ENCODE measurements at regions not wholly inside any gene's neighbourhood (a gene's known extent, or its start where the extent isn't known, plus 50 kb on each side); places are given as distances from the start of the nearest gene placed in this dataset.

DNA sequence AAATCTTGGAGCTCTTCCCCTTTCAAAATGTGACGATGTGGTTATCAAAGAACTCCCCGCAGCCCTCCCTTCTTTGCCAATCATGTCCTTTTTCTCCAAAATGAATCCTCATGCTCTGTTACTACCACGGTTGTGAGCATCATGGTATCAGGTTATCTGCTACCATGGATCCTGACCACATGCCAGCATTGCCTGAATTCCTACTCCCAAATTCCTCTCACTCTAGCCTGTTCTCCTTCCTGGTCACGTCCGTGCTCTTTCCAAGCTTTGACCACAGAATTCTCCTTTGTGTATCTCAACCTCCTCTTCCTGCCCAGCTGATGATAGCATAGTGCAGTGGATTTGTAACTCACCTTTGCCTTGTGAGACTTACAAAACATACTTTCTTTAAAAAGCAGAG, 59.5 kb upstream of the FBXL7 start:
- H4K8ac ChIP-seq (ENCODE audit: low read depth, low read length) = no peak overlapping the region
- no peak overlapping the region for H3K27ac ChIP-seq (ENCODE audit: low read depth, low read length)
- H3K79me1 ChIP-seq (ENCODE audit: low read length) = no peaks in the 10 kb centered on the region
- H2BK5ac ChIP-seq (ENCODE audit: low read depth, low read length, poor library complexity) = no peak overlapping the region
- no peak overlapping the region for H4K12ac ChIP-seq (ENCODE audit: low read depth, low read length)
- H3K9ac ChIP-seq (ENCODE audit: low read length) = no peak overlapping the region
- no peak overlapping the region for H2BK12ac ChIP-seq (ENCODE audit: low read length)
- H2AK5ac ChIP-seq (ENCODE audit: low read length) = no peak overlapping the region
- no peaks in the 10 kb centered on the region for H3K79me2 ChIP-seq (ENCODE audit: control insufficient read depth, insufficient read depth, low read length, poor library complexity)
- no peaks in the 10 kb centered on the region for H3K27me3 ChIP-seq (ENCODE audit: insufficient read depth, low read length)
- DNase-seq = peak in 1 of 2 donors; percentile 45
- H2BK120ac ChIP-seq (ENCODE audit: insufficient read depth, low read length, poor library complexity) = no peak overlapping the region
- no peak overlapping the region for H3K14ac ChIP-seq (ENCODE audit: low read length)
- H3K4me3 ChIP-seq (ENCODE audit: low read depth, low read length) = no peak overlapping the region
- WGBS (ENCODE audit: extremely low coverage, insufficient coverage, insufficient read length) = no CpG with 5 or more reads among the region's 5 CpGs
- H3K9me3 ChIP-seq (ENCODE audit: insufficient read depth, low read depth, low read length) = no peaks in the 10 kb centered on the region
- no peak overlapping the region for H3K23ac ChIP-seq (ENCODE audit: low read length)
- H4K91ac ChIP-seq (ENCODE audit: low read depth, low read length) = no peak overlapping the region
- no peak overlapping the region for H3K18ac ChIP-seq (ENCODE audit: low read length)
- H3K4me1 ChIP-seq (ENCODE audit: control insufficient read depth in 1 of 2, insufficient read depth in 2 of 2, low read length in 2 of 2) = no peaks in the 10 kb centered on the region
- no peak overlapping the region for H3K4me2 ChIP-seq (ENCODE audit: low read length)
- no peaks in the 10 kb centered on the region for H3K36me3 ChIP-seq (ENCODE audit: control insufficient read depth in 1 of 2, insufficient read depth in 2 of 2, low read length in 2 of 2)
- H3K4ac ChIP-seq (ENCODE audit: low read depth, low read length) = no peak overlapping the region
- H2AFZ ChIP-seq (ENCODE audit: insufficient read depth, low read length, poor library complexity) = no peak overlapping the region

DNA sequence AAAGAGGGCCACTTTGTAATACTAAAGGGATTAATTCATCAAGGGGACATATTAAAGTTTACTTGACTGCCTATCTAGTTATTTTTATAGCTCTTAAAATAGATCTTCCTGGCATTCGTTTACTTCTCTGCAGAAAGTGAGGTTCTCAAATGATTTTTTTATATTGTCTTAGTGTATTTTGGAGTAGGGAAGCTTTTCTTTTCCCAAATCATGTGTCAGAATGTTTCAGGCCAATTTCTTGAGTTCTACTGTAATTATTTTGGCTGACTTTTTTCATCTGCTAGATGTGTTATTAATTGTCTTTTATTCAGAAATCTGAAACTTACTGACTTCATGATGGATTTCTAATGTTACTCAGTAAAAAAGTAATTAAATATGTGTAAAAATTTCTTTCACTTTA, 60.2 kb upstream of the FBXL7 start:
- no CpG with 5 or more reads among the region's 1 CpG for WGBS (ENCODE audit: extremely low coverage, insufficient coverage, insufficient read length)
- H3K79me1 ChIP-seq (ENCODE audit: low read length) = no peaks in the 10 kb centered on the region
- no peaks in the 10 kb centered on the region for H3K4me1 ChIP-seq (ENCODE audit: control insufficient read depth in 1 of 2, insufficient read depth in 2 of 2, low read length in 2 of 2)
- H3K36me3 ChIP-seq (ENCODE audit: control insufficient read depth in 1 of 2, insufficient read depth in 2 of 2, low read length in 2 of 2) = no peaks in the 10 kb centered on the region
- H3K4me2 ChIP-seq (ENCODE audit: low read length) = no peak overlapping the region
- no peak overlapping the region for H3K23ac ChIP-seq (ENCODE audit: low read length)
- H3K4ac ChIP-seq (ENCODE audit: low read depth, low read length) = no peak overlapping the region
- H3K14ac ChIP-seq (ENCODE audit: low read length) = no peak overlapping the region
- no peaks in the 10 kb centered on the region for H3K27me3 ChIP-seq (ENCODE audit: insufficient read depth, low read length)
- H2BK12ac ChIP-seq (ENCODE audit: low read length) = no peak overlapping the region
- DNase-seq = no peak
- no peaks in the 10 kb centered on the region for H3K9me3 ChIP-seq (ENCODE audit: insufficient read depth, low read depth, low read length)
- no peak overlapping the region for H2BK5ac ChIP-seq (ENCODE audit: low read depth, low read length, poor library complexity)
- H3K79me2 ChIP-seq (ENCODE audit: control insufficient read depth, insufficient read depth, low read length, poor library complexity) = no peaks in the 10 kb centered on the region
- H4K8ac ChIP-seq (ENCODE audit: low read depth, low read length) = no peak overlapping the region
- H3K9ac ChIP-seq (ENCODE audit: low read length) = no peak overlapping the region
- no peak overlapping the region for H3K18ac ChIP-seq (ENCODE audit: low read length)
- H4K12ac ChIP-seq (ENCODE audit: low read depth, low read length) = no peak overlapping the region
- H2AFZ ChIP-seq (ENCODE audit: insufficient read depth, low read length, poor library complexity) = no peak overlapping the region
- no peak overlapping the region for H2BK120ac ChIP-seq (ENCODE audit: insufficient read depth, low read length, poor library complexity)
- no peak overlapping the region for H4K91ac ChIP-seq (ENCODE audit: low read depth, low read length)
- no peak overlapping the region for H2AK5ac ChIP-seq (ENCODE audit: low read length)
- H3K27ac ChIP-seq (ENCODE audit: low read depth, low read length) = no peak overlapping the region
- H3K4me3 ChIP-seq (ENCODE audit: low read depth, low read length) = no peak overlapping the region

DNA sequence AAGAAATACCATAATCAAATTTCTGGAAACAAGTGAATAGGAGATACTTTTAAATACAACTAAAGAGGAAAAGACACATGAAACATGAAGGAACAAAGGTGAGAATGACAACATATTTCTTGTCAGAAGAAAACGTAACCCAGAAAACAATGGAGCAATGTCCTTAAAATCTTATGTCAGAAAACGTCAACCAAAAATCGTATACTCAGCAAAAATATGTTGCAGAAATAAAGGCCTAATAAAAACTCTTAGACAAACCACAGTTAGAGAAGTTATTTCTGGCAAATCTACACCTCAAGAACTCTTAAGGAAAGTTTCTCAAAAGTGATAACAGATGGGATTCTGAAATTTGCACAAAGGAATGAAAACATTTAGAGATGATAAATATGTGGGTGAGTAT, 66.3 kb upstream of the FBXL7 start:
- Histone ChIP-seq H3K14ac (ENCODE audit: low read length) (no peak overlapping the region), H3K27ac (ENCODE audit: low read depth, low read length) (no peak overlapping the region), H2BK5ac (ENCODE audit: low read depth, low read length, poor library complexity) (no peak overlapping the region), H4K12ac (ENCODE audit: low read depth, low read length) (no peak overlapping the region), H3K27me3 (ENCODE audit: insufficient read depth, low read length) (no peaks in the 10 kb centered on the region), H3K4me3 (ENCODE audit: low read depth, low read length) (no peak overlapping the region), H3K36me3 (ENCODE audit: control insufficient read depth in 1 of 2, insufficient read depth in 2 of 2, low read length in 2 of 2) (no peaks in the 10 kb centered on the region), H2BK12ac (ENCODE audit: low read length) (no peak overlapping the region), H4K91ac (ENCODE audit: low read depth, low read length) (no peak overlapping the region), H3K4me1 (ENCODE audit: control insufficient read depth in 1 of 2, insufficient read depth in 2 of 2, low read length in 2 of 2) (no peaks in the 10 kb centered on the region), H3K9me3 (ENCODE audit: insufficient read depth, low read depth, low read length) (no peaks in the 10 kb centered on the region), H2AFZ (ENCODE audit: insufficient read depth, low read length, poor library complexity) (no peak overlapping the region), H2BK120ac (ENCODE audit: insufficient read depth, low read length, poor library complexity) (no peak overlapping the region), H3K4ac (ENCODE audit: low read depth, low read length) (no peak overlapping the region), H3K18ac (ENCODE audit: low read length) (no peak overlapping the region), H3K4me2 (ENCODE audit: low read length) (no peak overlapping the region), H3K79me2 (ENCODE audit: control insufficient read depth, insufficient read depth, low read length, poor library complexity) (no peaks in the 10 kb centered on the region), H3K79me1 (ENCODE audit: low read length) (no peaks in the 10 kb centered on the region), H3K9ac (ENCODE audit: low read length) (no peak overlapping the region), H2AK5ac (ENCODE audit: low read length) (no peak overlapping the region), H3K23ac (ENCODE audit: low read length) (no peak overlapping the region), H4K8ac (ENCODE audit: low read depth, low read length) (no peak overlapping the region)
- DNase-seq = no peak
- no CpG with 5 or more reads among the region's 3 CpGs for WGBS (ENCODE audit: extremely low coverage, insufficient coverage, insufficient read length)

GRCh38 chr5:15431923-15432322, 68.1 kb upstream of the FBXL7 start:
- Histone ChIP-seq H3K4me3 (ENCODE audit: low read depth, low read length) (no peak overlapping the region), H3K4ac (ENCODE audit: low read depth, low read length) (no peak overlapping the region), H3K79me2 (ENCODE audit: control insufficient read depth, insufficient read depth, low read length, poor library complexity) (no peaks in the 10 kb centered on the region), H2BK120ac (ENCODE audit: insufficient read depth, low read length, poor library complexity) (no peak overlapping the region), H3K18ac (ENCODE audit: low read length) (no peak overlapping the region), H3K36me3 (ENCODE audit: control insufficient read depth in 1 of 2, insufficient read depth in 2 of 2, low read length in 2 of 2) (no peaks in the 10 kb centered on the region), H3K4me2 (ENCODE audit: low read length) (no peak overlapping the region), H2AFZ (ENCODE audit: insufficient read depth, low read length, poor library complexity) (no peak overlapping the region), H4K91ac (ENCODE audit: low read depth, low read length) (no peak overlapping the region), H2BK5ac (ENCODE audit: low read depth, low read length, poor library complexity) (no peak overlapping the region), H2AK5ac (ENCODE audit: low read length) (no peak overlapping the region), H3K27me3 (ENCODE audit: insufficient read depth, low read length) (no peaks in the 10 kb centered on the region), H3K27ac (ENCODE audit: low read depth, low read length) (no peak overlapping the region), H2BK12ac (ENCODE audit: low read length) (no peak overlapping the region), H3K4me1 (ENCODE audit: control insufficient read depth in 1 of 2, insufficient read depth in 2 of 2, low read length in 2 of 2) (no peaks in the 10 kb centered on the region), H3K9ac (ENCODE audit: low read length) (no peak overlapping the region), H4K12ac (ENCODE audit: low read depth, low read length) (no peak overlapping the region), H3K9me3 (ENCODE audit: insufficient read depth, low read depth, low read length) (no peaks in the 10 kb centered on the region), H3K23ac (ENCODE audit: low read length) (no peak overlapping the region), H3K14ac (ENCODE audit: low read length) (no peak overlapping the region), H4K8ac (ENCODE audit: low read depth, low read length) (no peak overlapping the region), H3K79me1 (ENCODE audit: low read length) (no peaks in the 10 kb centered on the region)
- no CpG with 5 or more reads among the region's 3 CpGs for WGBS (ENCODE audit: extremely low coverage, insufficient coverage, insufficient read length)
- no peak for DNase-seq
